Mucosa of descending colon (tissue), 3 donors: ENCODE measurements at regions not wholly inside any gene's neighbourhood (a gene's known extent, or its start where the extent isn't known, plus 50 kb on each side); places are given as distances from the start of the nearest gene placed in this dataset.

Experiments
- ATAC-seq: fragments of 200-7000 bp; cut with Tn5 transposase; one replicate; pipeline ENCODE4 v1.9.1; 2020; ENCODE audit warnings: mild to moderate bottlenecking, moderate library complexity
- DNase-seq, 3 donors: peaks; one replicate each; pipeline ENCODE4 v3.0.0-alpha.2; 2020
- H3K36me3 ChIP-seq: fragments of 200-600 bp; one replicate; pipeline ENCODE4 v1.8.0; 2021; ENCODE audit warnings: low read depth, mild to moderate bottlenecking
- H3K4me1 ChIP-seq: fragments of 200-600 bp; one replicate; pipeline ENCODE4 v1.8.0; 2021; ENCODE audit warnings: low read depth, mild to moderate bottlenecking
- H3K4me3 ChIP-seq: fragments of 200-600 bp; one replicate; pipeline ENCODE4 v1.8.0; 2021; ENCODE audit warnings: mild to moderate bottlenecking
- H3K9me3 ChIP-seq: fragments of 200-600 bp; one replicate; pipeline ENCODE4 v1.8.0; 2021; ENCODE audit warnings: mild to moderate bottlenecking
- intact Hi-C, 2 donors: fragments of 100-400 bp; cut with DNase I in 1 of 2; cut with micrococcal nuclease in 1 of 2; formaldehyde crosslinking; loops; one replicate each; pipeline versions ENCODE4 v1.11.0 to v1.11.1; 2022; cut with DNase I, micrococcal nuclease
- TF ChIP-seq, protein P1 (sequence below): fragments of 200-600 bp; IDR thresholded peaks from one replicate; pipeline ENCODE4 v1.8.0; 2022; ENCODE audit warnings: antibody characterized with exemption, mild to moderate bottlenecking
- donor health status: DM: no; HTN: no; CAD: no; lungs with moderate emphysema.
- donor health status: DM: no; HTN: no; CAD: no.
- donor health status: DM: no; HTN: yes; CAD: no.

DNA sequence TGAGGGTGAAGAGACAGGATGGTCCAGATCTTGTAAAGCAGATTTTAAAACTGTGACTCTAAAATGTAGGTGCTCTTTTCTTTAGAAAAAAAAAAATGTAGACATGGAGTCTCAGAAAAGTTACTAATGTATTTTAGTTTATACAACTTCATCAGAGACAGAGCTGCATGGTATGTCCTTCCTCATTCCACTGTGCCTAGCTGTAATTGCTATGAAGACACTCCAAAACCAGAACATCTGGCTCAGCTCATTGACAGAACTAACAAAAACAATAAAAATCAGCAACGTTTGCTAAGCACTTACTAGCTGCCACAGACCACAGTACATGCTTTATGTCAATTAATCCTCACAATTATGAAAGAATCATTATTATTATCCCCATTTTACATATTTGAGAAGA, 160.7 kb downstream of the BARX2 start:
- peaks cover 3% of the 10 kb centered on the region for H3K36me3 ChIP-seq
- ATAC-seq, result no peak
- no peak for DNase-seq
- H3K4me1 ChIP-seq, result no peaks in the 10 kb centered on the region
- H3K9me3 ChIP-seq, result peaks cover 10% of the 10 kb centered on the region
- TF ChIP-seq, protein P1, sequence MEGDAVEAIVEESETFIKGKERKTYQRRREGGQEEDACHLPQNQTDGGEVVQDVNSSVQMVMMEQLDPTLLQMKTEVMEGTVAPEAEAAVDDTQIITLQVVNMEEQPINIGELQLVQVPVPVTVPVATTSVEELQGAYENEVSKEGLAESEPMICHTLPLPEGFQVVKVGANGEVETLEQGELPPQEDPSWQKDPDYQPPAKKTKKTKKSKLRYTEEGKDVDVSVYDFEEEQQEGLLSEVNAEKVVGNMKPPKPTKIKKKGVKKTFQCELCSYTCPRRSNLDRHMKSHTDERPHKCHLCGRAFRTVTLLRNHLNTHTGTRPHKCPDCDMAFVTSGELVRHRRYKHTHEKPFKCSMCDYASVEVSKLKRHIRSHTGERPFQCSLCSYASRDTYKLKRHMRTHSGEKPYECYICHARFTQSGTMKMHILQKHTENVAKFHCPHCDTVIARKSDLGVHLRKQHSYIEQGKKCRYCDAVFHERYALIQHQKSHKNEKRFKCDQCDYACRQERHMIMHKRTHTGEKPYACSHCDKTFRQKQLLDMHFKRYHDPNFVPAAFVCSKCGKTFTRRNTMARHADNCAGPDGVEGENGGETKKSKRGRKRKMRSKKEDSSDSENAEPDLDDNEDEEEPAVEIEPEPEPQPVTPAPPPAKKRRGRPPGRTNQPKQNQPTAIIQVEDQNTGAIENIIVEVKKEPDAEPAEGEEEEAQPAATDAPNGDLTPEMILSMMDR, result no peak
- intact Hi-C loops, result no loop called here
- no peak overlapping the region for H3K4me3 ChIP-seq

DNA sequence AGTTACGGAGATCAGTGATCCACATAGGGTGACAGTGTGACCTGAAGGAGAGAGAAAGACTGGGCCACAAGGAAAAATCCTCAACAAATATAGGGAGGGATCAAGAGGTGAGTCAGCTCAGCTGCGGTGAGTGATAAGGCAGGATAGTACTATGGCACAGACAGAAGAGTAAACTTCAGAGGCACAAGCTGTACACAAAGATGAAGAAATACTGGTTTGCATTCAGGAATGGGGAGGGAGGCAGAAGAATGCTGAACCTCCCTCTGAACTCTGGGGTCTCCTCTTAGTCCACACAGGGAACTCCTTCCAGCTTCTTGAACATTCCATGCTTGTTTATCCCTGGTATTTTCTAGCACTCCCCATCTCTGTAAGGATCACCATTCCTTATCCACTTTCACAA, 162.7 kb downstream of the BARX2 start:
- Histone ChIP-seq H3K36me3 (peaks cover 1% of the 10 kb centered on the region), H3K9me3 (peaks cover 10% of the 10 kb centered on the region), H3K4me1 (no peaks in the 10 kb centered on the region), H3K4me3 (no peak overlapping the region)
- DNase-seq, result no peak
- intact Hi-C loops, result no loop called here
- TF ChIP-seq, protein P1, result no peak
- no peak for ATAC-seq

DNA sequence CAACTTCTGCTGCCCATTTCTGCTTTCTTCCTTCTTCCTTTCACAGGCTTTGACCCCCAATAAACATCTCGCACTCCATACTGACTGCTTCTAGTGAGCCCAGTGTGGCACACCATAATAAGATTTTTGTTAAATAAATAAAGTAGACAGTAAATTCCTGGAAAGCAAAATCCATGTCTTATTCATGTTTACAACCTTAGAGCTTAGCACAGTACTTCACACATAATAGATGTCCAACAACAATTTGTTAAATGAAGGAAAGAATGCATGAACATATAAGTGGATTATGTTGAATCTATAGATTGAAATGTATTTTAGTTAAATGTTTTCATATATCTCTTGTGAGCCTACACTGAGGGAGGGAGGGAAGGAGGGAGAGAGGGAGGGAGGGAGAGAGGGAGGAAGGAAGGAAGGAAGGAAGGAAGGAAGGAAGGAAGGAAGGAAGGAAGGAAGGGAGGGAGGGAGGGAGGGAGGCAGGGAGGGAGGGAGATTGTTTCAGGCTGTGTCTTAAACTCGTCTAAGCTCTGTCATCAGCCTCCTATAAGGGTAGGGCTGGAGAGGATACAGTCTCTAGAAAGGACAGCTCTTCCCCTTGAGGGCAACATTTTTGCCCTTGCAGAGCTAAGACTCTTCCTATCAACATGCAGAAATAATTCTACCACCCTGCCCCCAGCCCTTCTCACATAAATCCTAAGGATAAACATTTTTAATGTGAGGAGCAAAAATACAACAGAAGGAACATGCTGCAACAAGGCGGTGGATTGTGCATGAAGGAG, 168.1 kb downstream of the BARX2 start:
- no peaks in the 10 kb centered on the region for H3K9me3 ChIP-seq
- no peaks in the 10 kb centered on the region for H3K36me3 ChIP-seq
- ATAC-seq (no peak), DNase-seq (no peak)
- intact Hi-C loops, result no loop called here
- no peak overlapping the region for H3K4me3 ChIP-seq
- H3K4me1 ChIP-seq, result no peaks in the 10 kb centered on the region
- TF ChIP-seq, protein P1, result no peak

DNA sequence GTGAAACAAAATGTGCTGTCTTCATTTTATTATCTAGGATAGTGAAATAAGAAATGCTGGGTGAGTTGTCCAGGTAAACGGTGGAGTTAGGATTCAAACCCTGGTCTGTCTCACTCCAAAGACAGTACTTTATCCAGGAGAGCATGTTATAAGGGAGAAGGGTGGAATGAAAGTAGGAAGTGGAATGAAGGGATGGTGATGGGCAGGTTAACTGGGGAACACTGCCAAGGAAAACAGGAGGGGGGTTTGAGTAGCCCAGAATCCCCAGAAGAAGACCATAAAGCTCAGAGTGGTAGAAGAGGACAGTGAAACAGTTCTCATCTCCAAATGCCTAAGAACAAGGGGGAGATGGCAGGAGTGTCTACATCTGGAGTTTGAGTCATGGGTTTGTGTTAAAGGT, 169.0 kb downstream of the BARX2 start:
- intact Hi-C loops, result no loop called here
- H3K9me3 ChIP-seq, result no peaks in the 10 kb centered on the region
- H3K4me3 ChIP-seq, result no peak overlapping the region
- DNase-seq (no peak), ATAC-seq (no peak)
- H3K4me1 ChIP-seq, result no peaks in the 10 kb centered on the region
- TF ChIP-seq, protein P1, result no peak
- H3K36me3 ChIP-seq, result no peaks in the 10 kb centered on the region

DNA sequence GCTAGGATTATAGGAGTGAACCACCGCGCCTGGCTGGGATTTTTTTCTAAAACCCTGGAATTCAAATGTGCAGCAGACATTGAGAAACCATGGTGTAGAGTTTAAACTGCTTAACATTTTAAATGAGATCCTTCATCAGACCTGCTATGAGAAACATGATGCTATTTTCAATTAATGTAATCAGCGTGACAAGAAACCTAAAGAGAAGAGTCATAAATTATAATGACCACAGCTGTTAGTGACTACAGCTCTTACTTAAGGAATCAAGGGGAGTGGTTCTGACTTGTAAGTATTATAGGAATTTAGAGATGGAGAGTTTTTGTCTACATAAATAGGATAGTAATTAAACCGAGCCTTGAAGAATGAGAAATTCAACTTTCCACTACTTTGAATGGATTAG, 170.6 kb downstream of the BARX2 start:
- ATAC-seq (no peak), DNase-seq (no peak)
- no peaks in the 10 kb centered on the region for H3K9me3 ChIP-seq
- H3K4me1 ChIP-seq, result no peaks in the 10 kb centered on the region
- H3K36me3 ChIP-seq, result no peaks in the 10 kb centered on the region
- TF ChIP-seq, protein P1, result no peak
- intact Hi-C loops, result no loop called here
- H3K4me3 ChIP-seq, result no peak overlapping the region
